ENCODE measurements at regions not wholly inside any gene's neighbourhood (a gene's known extent, or its start where the extent isn't known, plus 50 kb on each side); places are given as distances from the start of the nearest gene placed in this dataset.

- TF ChIP-seq CTCF (conservative IDR thresholded peaks at IDR 0.05 in 1 of 2, IDR thresholded peaks at IDR 0.05 in 1 of 2; ENCODE audit: low read depth in 1 of 2, low read length in 2 of 2), result no peak
- no peak for TF ChIP-seq EZH2 (IDR thresholded peaks at IDR 0.05; ENCODE audit: low read length, missing control alignments)
Observed at GRCh38 chrX:17986977-17987376, 125.9 kb upstream of the RAI2 start.

Measured in fibroblast of lung (primary cell).